ENCODE measurements at regions not wholly inside any gene's neighbourhood (a gene's known extent, or its start where the extent isn't known, plus 50 kb on each side); places are given as distances from the start of the nearest gene placed in this dataset.

GRCh38 chr14:71411738-71412137, 504.5 kb downstream of the PCNX1 start:
- TF ChIP-seq CTCF (IDR thresholded peaks at IDR 0.05) (no peak), POLR2A (IDR thresholded peaks at IDR 0.05) (no peak)

Measured in uterus (tissue), 2 donors.